Dendritic cell treated with granulocyte-macrophage colony-stimulating factor and Interleukin-4, amounts not matched to agents 40 ng/mL and 50 ng/mL, for 4 days (primary cell): ENCODE measurements at regions not wholly inside any gene's neighbourhood (a gene's known extent, or its start where the extent isn't known, plus 50 kb on each side); places are given as distances from the start of the nearest gene placed in this dataset.
"Not testable (repeated sequence)": the region's sequence is repeated elsewhere in the genome, so short reads cannot be mapped to it uniquely, and the experiment has no call there.

Source experiments
- H3K27ac Mint-ChIP-seq: one replicate; pipeline ENCODE4 v1.8.0; 2022; ENCODE audit warnings: mild to moderate bottlenecking, mixed read lengths
- H3K27me3 Mint-ChIP-seq: one replicate; pipeline ENCODE4 v1.8.0; 2022; ENCODE audit warnings: mild to moderate bottlenecking, mixed read lengths
- H3K36me3 Mint-ChIP-seq: one replicate; pipeline ENCODE4 v1.8.0; 2022; ENCODE audit warnings: low read depth, mixed read lengths
- H3K4me1 Mint-ChIP-seq: one replicate; pipeline ENCODE4 v1.8.0; 2022; ENCODE audit warnings: low read depth, mixed read lengths
- H3K4me3 Mint-ChIP-seq: one replicate; pipeline ENCODE4 v1.8.0; 2022; ENCODE audit warnings: mild to moderate bottlenecking, moderate library complexity, mixed read lengths
- H3K9me3 Mint-ChIP-seq: one replicate; pipeline ENCODE4 v1.8.0; 2022; ENCODE audit warnings: mixed read lengths
- intact Hi-C: fragments of 100-400 bp; cut with micrococcal nuclease; formaldehyde crosslinking; loops from one replicate; pipeline ENCODE4 v1.15.0; 2022

DNA sequence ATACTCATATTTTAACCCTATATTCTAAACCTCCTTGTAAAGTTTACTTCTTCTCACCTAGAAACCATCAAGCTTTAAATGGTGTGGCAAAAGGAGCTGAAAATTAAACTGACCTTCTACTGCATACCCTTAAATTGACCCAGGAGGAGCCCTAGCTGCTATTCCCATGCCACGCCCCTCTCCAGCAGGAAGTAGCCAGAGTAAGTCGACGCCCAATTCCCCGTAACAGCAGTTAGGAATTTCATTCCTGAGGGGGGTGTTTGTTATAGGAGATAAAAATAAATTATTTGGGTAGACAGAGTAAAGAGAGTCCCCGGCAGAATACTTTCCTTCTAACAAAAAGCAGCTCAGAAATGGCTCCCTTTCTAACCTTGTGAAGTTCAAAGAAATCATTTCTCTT is 111.8 kb upstream of the FAM174A start:
- Mint-ChIP-seq H3K4me1 (no peaks in the 10 kb centered on the region), H3K27ac (no peak overlapping the region), H3K27me3 (no peaks in the 10 kb centered on the region), H3K36me3 (no peaks in the 10 kb centered on the region), H3K4me3 (no peak overlapping the region), H3K9me3 (peaks cover 17% of the 10 kb centered on the region)
- intact Hi-C loops, result no loop called here

DNA sequence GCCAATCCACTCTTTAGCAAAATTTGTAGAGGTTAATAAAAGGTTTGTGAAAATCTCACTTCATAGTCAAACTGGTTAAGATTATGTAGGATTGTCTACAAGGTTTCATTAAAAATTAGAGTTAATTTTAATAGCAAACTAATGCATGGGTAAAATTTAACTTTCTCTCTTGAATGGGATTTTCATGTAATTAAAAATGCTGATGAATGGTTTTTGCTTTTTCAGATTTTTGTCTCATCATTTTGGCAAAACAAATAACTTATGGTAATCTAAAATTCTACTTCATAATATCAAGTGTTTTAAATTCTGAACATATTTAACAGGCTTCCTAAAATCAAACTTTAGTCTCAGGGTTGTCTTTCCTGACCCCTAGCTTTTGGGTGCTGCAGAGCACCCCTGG is 113.8 kb upstream of the FAM174A start:
- Mint-ChIP-seq H3K27me3 (no peaks in the 10 kb centered on the region), H3K27ac (no peak overlapping the region), H3K36me3 (no peaks in the 10 kb centered on the region), H3K9me3 (peaks cover 21% of the 10 kb centered on the region), H3K4me3 (no peak overlapping the region), H3K4me1 (no peaks in the 10 kb centered on the region)
- intact Hi-C loops, result no loop called here

- Mint-ChIP-seq H3K27me3 (no peaks in the 10 kb centered on the region), H3K4me1 (no peaks in the 10 kb centered on the region), H3K4me3 (no peak overlapping the region), H3K9me3 (peaks cover 9% of the 10 kb centered on the region), H3K36me3 (no peaks in the 10 kb centered on the region), H3K27ac (no peak overlapping the region)
- intact Hi-C loops, result no loop called here
Measured at GRCh38 chr5:100418231-100418630, 116.9 kb upstream of the FAM174A start.

DNA sequence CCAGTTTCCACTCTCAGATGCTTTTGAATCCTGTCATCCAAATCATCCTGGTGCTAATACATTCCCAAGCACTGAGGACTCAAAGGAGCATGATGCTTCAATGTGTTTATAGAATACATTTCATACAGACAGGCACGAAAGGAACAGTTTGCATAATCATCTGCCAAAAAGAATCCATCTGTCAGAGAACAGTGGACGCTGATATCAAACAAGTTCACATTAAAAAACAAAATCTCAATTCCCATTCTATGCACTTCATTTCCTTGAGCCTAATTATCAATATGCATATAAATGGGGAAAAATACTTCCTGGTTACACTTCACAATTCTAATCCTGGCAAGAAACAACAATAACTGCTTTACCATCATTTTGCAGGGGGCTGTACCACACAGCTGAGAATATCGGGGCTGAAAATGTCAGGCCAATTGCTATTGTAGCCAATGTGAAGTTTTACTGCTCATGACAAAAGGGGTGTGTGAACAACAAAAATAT is 125.5 kb upstream of the FAM174A start:
- Mint-ChIP-seq H3K27ac (no peak overlapping the region), H3K27me3 (no peaks in the 10 kb centered on the region), H3K4me3 (no peak overlapping the region), H3K36me3 (no peaks in the 10 kb centered on the region), H3K9me3 (no peaks in the 10 kb centered on the region), H3K4me1 (peaks cover 5% of the 10 kb centered on the region)
- intact Hi-C loops, result no loop called here

GRCh38 chr5:100407053-100407452 is 128.1 kb upstream of the FAM174A start:
- Mint-ChIP-seq H3K36me3 (no peaks in the 10 kb centered on the region), H3K27me3 (peaks cover under 1% of the 10 kb centered on the region), H3K4me3 (no peak overlapping the region), H3K9me3 (no peaks in the 10 kb centered on the region), H3K4me1 (peaks cover 5% of the 10 kb centered on the region), H3K27ac (no peak overlapping the region)
- intact Hi-C loops, result no loop called here

GRCh38 chr5:100406640-100407039 is 128.5 kb upstream of the FAM174A start:
- intact Hi-C loops, result no loop called here
- Mint-ChIP-seq H3K9me3 (no peaks in the 10 kb centered on the region), H3K4me1 (peaks cover 5% of the 10 kb centered on the region)

DNA sequence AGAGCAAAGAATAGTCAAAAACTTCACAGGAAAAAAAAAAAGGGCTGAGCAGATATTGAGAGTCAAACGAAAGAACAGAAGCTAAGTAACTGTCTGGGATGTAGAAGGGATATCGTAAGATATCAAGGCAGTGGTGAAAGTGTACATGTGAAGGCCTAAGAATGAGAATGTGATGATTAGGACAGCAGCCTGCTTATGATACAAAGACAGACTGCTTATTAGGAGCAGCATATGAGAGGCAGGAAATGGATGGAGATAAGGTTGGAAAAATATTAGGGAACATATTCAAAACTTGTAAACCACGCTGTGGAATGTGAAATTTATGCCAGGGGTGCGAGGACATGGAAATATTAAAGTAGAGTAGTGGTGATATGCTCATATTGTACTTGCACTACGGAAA is 133.1 kb upstream of the FAM174A start:
- H3K4me3 Mint-ChIP-seq, result no peak overlapping the region
- H3K9me3 Mint-ChIP-seq, result no peaks in the 10 kb centered on the region
- intact Hi-C loops, result no loop called here

More at GRCh38 chr5:100406640-100407039, 128.5 kb upstream of the FAM174A start:
- Mint-ChIP-seq H3K4me3 (no peak overlapping the region), H3K27ac (no peak overlapping the region), H3K27me3 (peaks cover 3% of the 10 kb centered on the region), H3K36me3 (no peaks in the 10 kb centered on the region)

DNA sequence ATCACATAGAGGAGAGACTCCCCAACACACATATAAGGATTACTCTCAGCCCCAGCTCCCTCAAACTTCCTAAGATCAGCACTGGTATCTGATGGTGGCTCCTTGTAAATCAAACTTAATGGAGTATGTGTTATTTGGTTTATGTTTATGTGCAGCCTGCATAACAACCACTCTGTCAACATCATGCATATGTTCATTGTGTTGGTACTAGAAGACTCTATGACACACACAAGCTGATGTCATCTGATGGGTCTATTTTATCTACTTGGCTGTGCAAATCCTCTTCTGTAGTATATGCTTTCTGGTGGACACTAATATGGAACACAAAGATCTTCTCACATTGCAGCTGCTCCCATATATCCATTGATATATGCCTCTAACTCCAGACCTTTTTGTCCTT is 134.0 kb upstream of the FAM174A start:
- intact Hi-C loops, result no loop called here
- Mint-ChIP-seq H3K27me3 (peaks cover 8% of the 10 kb centered on the region), H3K4me3 (no peak overlapping the region), H3K4me1 (peaks cover 11% of the 10 kb centered on the region), H3K9me3 (no peaks in the 10 kb centered on the region), H3K36me3 (no peaks in the 10 kb centered on the region), H3K27ac (no peak overlapping the region)

More for the DNA sequence above, 133.1 kb upstream of the FAM174A start:
- Mint-ChIP-seq H3K4me1 (peaks cover 12% of the 10 kb centered on the region), H3K36me3 (no peaks in the 10 kb centered on the region), H3K27me3 (peaks cover 8% of the 10 kb centered on the region), H3K27ac (no peak overlapping the region)

- H3K36me3 Mint-ChIP-seq, H3K4me1 Mint-ChIP-seq, H3K27me3 Mint-ChIP-seq, H3K4me3 Mint-ChIP-seq, intact Hi-C loops, H3K9me3 Mint-ChIP-seq: not testable (repeated sequence)
- H3K27ac Mint-ChIP-seq, result peak overlapping the region; percentile 59
Measured at GRCh38 chr5:100398815-100399214, 136.4 kb upstream of the FAM174A start.

DNA sequence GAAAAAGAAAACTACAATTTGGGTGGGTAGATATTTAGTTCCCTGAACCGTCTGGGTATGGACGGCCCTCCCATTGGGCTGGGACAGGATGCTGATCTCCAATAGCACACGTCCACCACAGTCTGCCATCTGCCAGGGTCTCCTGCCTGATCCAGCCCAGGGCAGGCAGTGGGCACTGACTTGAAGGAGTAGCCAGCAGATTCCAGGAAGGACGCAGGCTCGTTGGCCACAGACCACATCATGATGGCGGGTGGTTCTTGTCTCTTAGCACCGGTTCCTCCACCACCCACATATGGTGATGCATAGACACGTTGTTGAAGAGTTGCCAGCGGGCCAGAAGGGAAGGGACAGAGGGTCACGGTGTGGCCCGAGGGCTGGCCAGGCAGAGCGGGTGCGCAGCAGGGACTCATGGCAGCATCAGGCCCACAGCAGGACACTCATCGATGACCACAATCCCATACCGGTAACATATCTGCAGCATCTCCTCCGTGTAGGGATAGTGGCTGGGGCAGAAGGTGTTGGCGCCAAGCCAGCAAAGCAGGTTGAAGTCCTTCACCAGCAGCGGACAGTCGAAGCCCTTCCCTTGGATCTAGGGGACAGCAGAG is 155.8 kb upstream of the FAM174A start:
- H3K36me3 Mint-ChIP-seq, H3K4me1 Mint-ChIP-seq, intact Hi-C loops: not testable (repeated sequence)

DNA sequence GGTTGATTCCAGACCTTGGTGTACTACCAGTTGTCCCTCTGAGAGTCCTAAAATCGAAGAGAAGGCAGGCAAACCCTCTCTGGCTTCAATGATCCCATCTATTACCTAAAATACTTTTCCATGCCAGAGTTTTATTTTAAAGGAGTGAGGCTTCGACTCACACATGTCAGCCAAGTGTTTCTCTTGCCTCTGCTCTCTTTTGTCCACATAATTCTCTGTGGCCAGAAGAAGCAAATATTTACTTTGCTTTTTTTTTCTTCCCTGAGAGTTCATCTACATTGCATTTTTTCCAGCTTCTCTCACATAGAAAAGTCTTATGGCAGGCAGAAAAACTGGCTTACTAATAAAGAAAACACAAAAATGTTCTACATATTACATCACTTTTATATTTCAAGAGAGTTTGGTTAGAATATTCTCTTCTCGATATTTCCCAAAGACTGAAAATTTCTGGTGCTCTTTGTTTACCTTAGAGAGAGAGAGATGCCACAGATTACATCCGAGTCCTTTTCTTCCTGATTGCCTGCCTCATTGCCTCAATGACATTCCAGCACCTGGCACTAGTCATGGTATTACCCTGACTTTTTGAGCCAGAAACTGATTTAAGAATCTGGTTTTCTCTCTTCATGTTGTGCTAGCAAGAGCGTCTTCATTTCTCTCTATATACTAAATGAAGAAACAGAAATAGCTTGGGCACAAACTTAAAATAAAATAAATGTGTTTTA is 170.3 kb upstream of the FAM174A start:
- H3K36me3 Mint-ChIP-seq, H3K27ac Mint-ChIP-seq, H3K27me3 Mint-ChIP-seq, H3K4me1 Mint-ChIP-seq, H3K9me3 Mint-ChIP-seq, H3K4me3 Mint-ChIP-seq, intact Hi-C loops: not testable (repeated sequence)

More for the DNA sequence above, 155.8 kb upstream of the FAM174A start:
- not testable (repeated sequence) for H3K9me3 Mint-ChIP-seq, H3K27me3 Mint-ChIP-seq, H3K27ac Mint-ChIP-seq, H3K4me3 Mint-ChIP-seq

DNA sequence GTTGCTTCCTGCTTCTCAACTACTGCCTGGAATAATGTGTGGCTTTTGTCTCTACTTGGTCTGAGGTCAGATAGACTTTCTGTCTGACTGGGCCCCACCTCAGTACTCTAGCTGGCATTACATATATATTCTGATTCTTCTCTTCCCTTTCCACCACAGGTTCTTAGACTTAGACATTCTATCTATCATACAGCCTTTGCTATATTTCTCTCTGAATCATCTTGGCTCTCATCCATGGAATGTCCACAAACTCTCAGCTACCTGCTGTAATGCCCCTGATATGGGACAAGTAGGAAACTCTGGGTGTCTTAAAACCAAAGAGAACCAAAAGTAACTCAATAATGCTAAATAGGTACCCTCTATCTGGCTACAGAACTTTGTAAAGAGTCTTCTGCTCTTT is 170.8 kb upstream of the FAM174A start:
- H3K4me1 Mint-ChIP-seq, intact Hi-C loops, H3K27ac Mint-ChIP-seq, H3K9me3 Mint-ChIP-seq, H3K27me3 Mint-ChIP-seq, H3K4me3 Mint-ChIP-seq, H3K36me3 Mint-ChIP-seq: not testable (repeated sequence)

- H3K27me3 Mint-ChIP-seq, H3K36me3 Mint-ChIP-seq, H3K9me3 Mint-ChIP-seq, H3K4me3 Mint-ChIP-seq, H3K4me1 Mint-ChIP-seq, H3K27ac Mint-ChIP-seq, intact Hi-C loops: not testable (repeated sequence)
Measured at GRCh38 chr5:100359998-100360397, 175.2 kb upstream of the FAM174A start.

DNA sequence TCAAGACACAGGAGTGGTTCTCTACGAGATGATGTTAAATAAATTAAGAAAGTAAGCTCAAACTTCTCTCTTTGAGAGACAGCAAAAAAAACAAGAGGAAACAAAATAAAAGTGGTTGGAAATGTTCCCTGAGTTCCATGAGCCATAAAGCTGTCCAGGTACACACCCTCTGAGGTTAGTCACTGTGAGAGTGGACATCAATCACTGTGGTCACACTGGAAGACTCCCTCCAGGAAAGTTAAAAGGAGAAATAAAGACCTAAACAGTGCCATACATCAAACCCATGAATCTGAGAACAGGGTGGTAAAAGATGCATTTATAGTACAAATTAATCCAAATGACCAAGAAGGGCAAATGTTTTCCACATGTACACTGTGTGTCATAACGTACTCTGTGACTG is 188.9 kb upstream of the FAM174A start:
- H3K36me3 Mint-ChIP-seq, H3K4me3 Mint-ChIP-seq, H3K4me1 Mint-ChIP-seq, H3K27ac Mint-ChIP-seq, H3K27me3 Mint-ChIP-seq, intact Hi-C loops, H3K9me3 Mint-ChIP-seq: not testable (repeated sequence)

DNA sequence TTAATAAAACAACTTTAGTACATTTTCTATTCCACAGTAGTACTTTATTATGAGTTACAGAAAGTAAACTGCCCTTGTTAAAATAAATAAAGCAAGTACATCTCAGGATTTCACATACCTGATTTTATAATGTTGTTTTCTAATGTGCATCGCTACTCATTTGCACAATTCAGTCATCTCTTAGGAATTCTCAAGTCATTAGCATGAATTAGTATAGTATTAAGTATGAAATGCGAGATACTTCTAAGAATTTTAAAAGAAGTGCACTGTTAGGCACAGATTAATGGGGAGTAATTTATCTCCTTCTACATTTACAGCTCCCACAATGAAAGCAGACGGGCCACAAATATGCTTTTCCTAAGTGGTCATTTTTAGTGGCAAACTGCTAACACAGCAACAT is 193.7 kb upstream of the FAM174A start:
- H3K4me3 Mint-ChIP-seq, H3K9me3 Mint-ChIP-seq, H3K4me1 Mint-ChIP-seq, intact Hi-C loops, H3K27me3 Mint-ChIP-seq, H3K36me3 Mint-ChIP-seq, H3K27ac Mint-ChIP-seq: not testable (repeated sequence)
